Transverse colon (tissue), 4 donors: ENCODE measurements at regions not wholly inside any gene's neighbourhood (a gene's known extent, or its start where the extent isn't known, plus 50 kb on each side); places are given as distances from the start of the nearest gene placed in this dataset.

ENCODE experiments used
- CTCF ChIP-seq, 5 experiments: fragments of 200-600 bp in 3 of 5; fragments of 450-650 bp in 2 of 5; sonication (generic) in 3 of 5; IDR thresholded peaks; 1 replicate in 2 of 5; 2 replicates in 3 of 5; pipeline ENCODE4 v1.5.1; 2016 to 2017; ENCODE audit warnings: antibody characterized with exemption in 5 of 5, inconsistent platforms in 3 of 5, mild to moderate bottlenecking in 2 of 5, moderate library complexity in 1 of 5
- EP300 ChIP-seq: sonication (generic); formaldehyde crosslinking; IDR thresholded peaks from one replicate; pipeline ENCODE4 v1.6.1; 2017; ENCODE audit warnings: antibody characterized with exemption, low read depth
- POLR2A ChIP-seq: fragments of 450-650 bp; IDR thresholded peaks from one replicate; pipeline ENCODE4 v1.6.1; 2016; ENCODE audit warnings: antibody characterized with exemption, mild to moderate bottlenecking, moderate library complexity
- POLR2AphosphoS5 ChIP-seq, 3 donors: sonication (generic); formaldehyde crosslinking; IDR thresholded peaks; one replicate each; pipeline ENCODE4 v1.6.1; 2016; ENCODE audit warnings: antibody characterized with exemption in 3 of 3

DNA sequence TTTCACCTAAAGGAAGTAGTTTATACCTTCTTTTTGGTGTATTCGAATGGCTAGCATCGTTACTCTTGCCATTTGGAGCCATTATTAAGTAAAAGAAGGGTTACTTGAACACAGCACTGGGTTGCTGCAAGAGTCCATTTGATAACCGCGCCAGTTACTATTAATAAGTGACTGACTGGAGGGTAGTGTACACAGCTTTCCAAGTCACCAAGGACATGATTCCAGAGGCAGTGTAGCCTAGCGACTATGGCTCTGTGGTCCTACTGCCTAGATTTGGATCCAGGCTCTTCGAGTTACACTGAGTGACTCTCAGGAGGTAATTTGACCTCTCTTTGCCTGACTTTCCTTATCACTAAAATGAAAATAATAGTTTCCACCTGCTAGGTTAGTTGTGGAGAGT lies 206.8 kb downstream of the MEIS1 start:
- no peak for TF ChIP-seq CTCF (IDR thresholded peaks at IDR 0.05)
- TF ChIP-seq POLR2A: no peak
- no peak for TF ChIP-seq EP300
- TF ChIP-seq POLR2AphosphoS5 (IDR thresholded peaks at IDR 0.05): no peak
